Right atrium auricular region (tissue), 2 donors: ENCODE measurements at regions not wholly inside any gene's neighbourhood (a gene's known extent, or its start where the extent isn't known, plus 50 kb on each side); places are given as distances from the start of the nearest gene placed in this dataset.

Experiments used
- DNase-seq: peaks from one replicate; pipeline ENCODE4 v3.0.0-alpha.2; 2019; ENCODE audit warnings: low spot score
- H3K27ac ChIP-seq, 2 donors: fragments of 200-600 bp; sonication (generic); 1 replicate in 1 of 2; 2 replicates in 1 of 2; pipeline ENCODE4 v1.5.1; 2016 to 2019
- H3K27me3 ChIP-seq, 2 donors: fragments of 200-600 bp; sonication (generic); one replicate each; pipeline versions ENCODE4 v1.5.1 to v1.6.0; 2017 to 2019
- H3K36me3 ChIP-seq: fragments of 200-600 bp; sonication (generic); one replicate; pipeline ENCODE4 v1.5.1; 2016
- H3K4me1 ChIP-seq, 2 donors: fragments of 200-600 bp; sonication (generic); one replicate each; pipeline versions ENCODE4 v1.5.1 to v1.6.0; 2017 to 2019
- H3K4me3 ChIP-seq, 2 donors: fragments of 200-600 bp; sonication (generic); 1 replicate in 1 of 2; 2 replicates in 1 of 2; pipeline ENCODE4 v1.5.1; 2017 to 2019; ENCODE audit warnings: mild to moderate bottlenecking in 1 of 2, moderate library complexity in 1 of 2
- H3K9me3 ChIP-seq, 2 donors: fragments of 200-600 bp; sonication (generic); one replicate each; pipeline ENCODE4 v1.5.1; 2019
- TF ChIP-seq, protein P1 (sequence below), 2 donors: fragments of 200-600 bp; sonication (generic); IDR thresholded peaks; one replicate each; pipeline ENCODE4 v1.5.1; 2019; ENCODE audit warnings: antibody characterized with exemption in 2 of 2

DNA sequence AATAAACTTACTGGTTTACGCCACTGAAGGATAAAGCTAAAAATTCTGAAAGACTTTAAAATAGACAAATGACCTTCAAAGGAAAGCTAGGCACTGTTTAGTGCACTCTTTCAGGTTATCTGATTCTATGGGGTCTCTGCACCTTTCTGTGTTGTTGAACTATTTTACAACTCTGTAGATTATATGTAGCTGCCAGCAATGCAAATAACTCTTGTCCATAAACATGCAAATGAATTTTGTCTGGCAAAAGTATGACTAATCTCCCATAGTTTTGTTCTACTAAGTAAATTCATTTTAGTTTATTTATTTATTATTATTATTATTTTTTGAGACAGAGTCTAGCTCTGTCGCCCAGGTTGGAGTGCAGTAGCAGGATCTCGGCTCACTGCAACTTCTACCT is 266.3 kb upstream of the CCDC196 start:
- no peak overlapping the region for H3K27ac ChIP-seq
- no peaks in the 10 kb centered on the region for H3K4me1 ChIP-seq
- H3K27me3 ChIP-seq = no peaks in the 10 kb centered on the region
- H3K36me3 ChIP-seq = no peaks in the 10 kb centered on the region
- H3K9me3 ChIP-seq = peaks cover 0 to 4% of the 10 kb centered on the region in 2 donors
- no peak for DNase-seq
- H3K4me3 ChIP-seq = no peak overlapping the region
- TF ChIP-seq, protein P1, sequence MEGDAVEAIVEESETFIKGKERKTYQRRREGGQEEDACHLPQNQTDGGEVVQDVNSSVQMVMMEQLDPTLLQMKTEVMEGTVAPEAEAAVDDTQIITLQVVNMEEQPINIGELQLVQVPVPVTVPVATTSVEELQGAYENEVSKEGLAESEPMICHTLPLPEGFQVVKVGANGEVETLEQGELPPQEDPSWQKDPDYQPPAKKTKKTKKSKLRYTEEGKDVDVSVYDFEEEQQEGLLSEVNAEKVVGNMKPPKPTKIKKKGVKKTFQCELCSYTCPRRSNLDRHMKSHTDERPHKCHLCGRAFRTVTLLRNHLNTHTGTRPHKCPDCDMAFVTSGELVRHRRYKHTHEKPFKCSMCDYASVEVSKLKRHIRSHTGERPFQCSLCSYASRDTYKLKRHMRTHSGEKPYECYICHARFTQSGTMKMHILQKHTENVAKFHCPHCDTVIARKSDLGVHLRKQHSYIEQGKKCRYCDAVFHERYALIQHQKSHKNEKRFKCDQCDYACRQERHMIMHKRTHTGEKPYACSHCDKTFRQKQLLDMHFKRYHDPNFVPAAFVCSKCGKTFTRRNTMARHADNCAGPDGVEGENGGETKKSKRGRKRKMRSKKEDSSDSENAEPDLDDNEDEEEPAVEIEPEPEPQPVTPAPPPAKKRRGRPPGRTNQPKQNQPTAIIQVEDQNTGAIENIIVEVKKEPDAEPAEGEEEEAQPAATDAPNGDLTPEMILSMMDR (IDR thresholded peaks at IDR 0.05) = no peak

DNA sequence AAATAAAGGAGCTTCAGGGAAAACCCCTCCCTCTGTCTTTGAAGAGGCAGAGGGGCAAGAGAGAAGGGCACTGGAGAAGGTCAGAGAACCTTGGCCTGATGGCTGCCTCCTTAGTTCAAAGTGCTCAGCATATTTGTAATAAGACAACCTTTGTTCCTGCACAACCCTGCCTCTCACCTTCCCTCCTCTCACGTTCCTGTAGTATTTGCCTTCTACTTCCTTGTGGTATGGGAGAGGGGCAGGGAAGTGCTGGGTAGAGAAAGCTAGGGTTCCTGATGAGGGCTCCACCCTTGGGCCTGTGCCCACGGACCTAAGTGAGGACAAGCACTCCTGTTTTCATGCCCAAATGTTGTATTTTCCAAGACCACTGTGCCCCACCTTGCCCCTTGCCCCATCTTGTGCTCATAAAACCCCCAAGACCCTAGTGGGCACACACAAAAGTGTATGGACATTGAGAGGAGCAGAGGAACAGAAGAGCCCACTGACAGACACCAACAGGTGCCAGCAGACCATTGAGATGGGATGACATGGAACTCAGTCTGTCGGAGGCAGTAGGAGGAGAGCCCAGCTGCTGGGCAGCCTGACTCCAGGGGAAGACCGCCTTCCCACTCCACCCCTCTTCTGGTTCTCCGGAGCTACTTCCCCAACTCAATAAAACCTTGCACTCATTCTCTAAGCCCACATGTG is 261.5 kb upstream of the CCDC196 start:
- no peak overlapping the region for H3K4me3 ChIP-seq
- H3K27me3 ChIP-seq = no peaks in the 10 kb centered on the region
- H3K36me3 ChIP-seq = no peaks in the 10 kb centered on the region
- H3K9me3 ChIP-seq = peaks cover 0 to 11% of the 10 kb centered on the region in 2 donors
- no peaks in the 10 kb centered on the region for H3K4me1 ChIP-seq
- DNase-seq = no peak
- TF ChIP-seq, protein P1 (IDR thresholded peaks at IDR 0.05) = no peak
- no peak overlapping the region for H3K27ac ChIP-seq

- Histone ChIP-seq H3K4me3 (no peak overlapping the region), H3K4me1 (no peaks in the 10 kb centered on the region), H3K27me3 (no peaks in the 10 kb centered on the region), H3K9me3 (peaks cover 0 to 11% of the 10 kb centered on the region in 2 donors), H3K27ac (no peak overlapping the region), H3K36me3 (no peaks in the 10 kb centered on the region)
- TF ChIP-seq, protein P1 (IDR thresholded peaks at IDR 0.05) = no peak
- DNase-seq = no peak
Observed at GRCh38 chr14:66225337-66225736, 260.8 kb upstream of the CCDC196 start.

- no peaks in the 10 kb centered on the region for H3K36me3 ChIP-seq
- H3K4me3 ChIP-seq = no peak overlapping the region
- H3K9me3 ChIP-seq = peaks cover 0 to 11% of the 10 kb centered on the region in 2 donors
- H3K27ac ChIP-seq = no peak overlapping the region
- DNase-seq = no peak
- TF ChIP-seq, protein P1 (IDR thresholded peaks at IDR 0.05) = no peak
- H3K27me3 ChIP-seq = no peaks in the 10 kb centered on the region
- no peaks in the 10 kb centered on the region for H3K4me1 ChIP-seq
Observed at GRCh38 chr14:66228267-66228970, 257.8 kb upstream of the CCDC196 start.

DNA sequence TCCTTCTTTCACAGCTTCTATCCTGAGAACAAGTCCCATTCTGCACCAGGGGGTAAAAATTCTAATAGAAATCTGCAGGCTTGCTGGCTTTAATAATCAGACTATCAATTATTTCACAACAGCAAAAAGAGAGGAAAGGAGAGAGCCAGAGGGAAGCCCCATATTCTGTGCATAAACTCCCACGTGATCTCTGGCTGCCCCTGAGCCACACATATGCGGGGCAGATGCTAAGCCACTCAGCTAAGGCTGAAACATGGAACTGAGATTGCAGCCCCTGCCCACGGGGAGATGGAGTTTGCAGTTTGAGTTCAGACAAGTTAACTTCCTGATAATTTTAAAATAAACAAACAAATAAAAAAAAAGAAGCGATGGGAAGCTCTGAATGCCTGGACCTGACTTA is 254.4 kb upstream of the CCDC196 start:
- Histone ChIP-seq H3K4me3 (no peak overlapping the region), H3K4me1 (no peaks in the 10 kb centered on the region), H3K36me3 (no peaks in the 10 kb centered on the region), H3K9me3 (peaks cover 0 to 11% of the 10 kb centered on the region in 2 donors), H3K27ac (no peak overlapping the region), H3K27me3 (no peaks in the 10 kb centered on the region)
- DNase-seq = no peak
- TF ChIP-seq, protein P1 (IDR thresholded peaks at IDR 0.05) = no peak
